ENCODE measurements at regions not wholly inside any gene's neighbourhood (a gene's known extent, or its start where the extent isn't known, plus 50 kb on each side); places are given as distances from the start of the nearest gene placed in this dataset.

DNA sequence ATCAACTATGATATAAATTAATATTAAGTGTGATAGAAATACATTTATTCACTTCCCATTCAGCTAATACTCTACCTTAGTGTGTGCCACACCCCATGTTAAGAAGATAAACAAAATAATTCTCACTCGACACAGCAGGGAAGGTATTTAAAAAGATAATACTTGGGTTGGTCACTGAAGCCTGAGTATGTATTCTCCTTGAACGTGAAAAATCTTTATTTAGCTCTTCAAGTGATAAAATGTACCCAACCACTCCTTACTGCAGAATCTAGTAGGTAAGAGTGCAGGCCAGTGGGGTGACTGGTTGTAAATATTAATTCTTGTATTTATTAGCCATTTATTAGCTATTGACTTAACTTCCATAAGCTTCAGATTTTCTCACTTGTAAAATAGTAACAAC lies 372.7 kb upstream of the THBS1 start:
- 56 to 60% methylated on average over 2 of the region's 2 CpGs for WGBS, 2 donors
- Histone ChIP-seq H3K9me3 (no peaks in the 10 kb centered on the region), H3K36me3 (no peaks in the 10 kb centered on the region), H3K27me3 (no peaks in the 10 kb centered on the region), H3K27ac (no peak overlapping the region), H3K4me3 (no peak overlapping the region), H3K4me1 (peaks cover 0 to 30% (median 0%) of the 10 kb centered on the region in 3 donors)
- intact Hi-C loops (cut with DNase I) = no loop called here
- DNase-seq = no peak
- TF ChIP-seq CTCF (IDR thresholded peaks at IDR 0.05) = no peak
- no peak for TF ChIP-seq POLR2A (IDR thresholded peaks at IDR 0.05)

- Histone ChIP-seq H3K36me3 (no peaks in the 10 kb centered on the region), H3K9me3 (no peaks in the 10 kb centered on the region), H3K27me3 (no peaks in the 10 kb centered on the region), H3K4me3 (no peak overlapping the region), H3K4me1 (peaks cover 0 to 25% (median 0%) of the 10 kb centered on the region in 3 donors), H3K27ac (no peak overlapping the region)
- no peak for TF ChIP-seq POLR2A (IDR thresholded peaks at IDR 0.05)
- TF ChIP-seq CTCF (IDR thresholded peaks at IDR 0.05) = no peak
- intact Hi-C loops (cut with DNase I) = no loop called here
- no peak for DNase-seq
- 91 to 96% methylated on average over 3 of the region's 3 CpGs for WGBS, 2 donors
These were observed 371.2 kb upstream of the THBS1 start for GRCh38 chr15:39209548-39210211.

- no peaks in the 10 kb centered on the region for H3K9me3 ChIP-seq
- intact Hi-C loops (cut with DNase I) = no loop called here
- H3K27me3 ChIP-seq = no peaks in the 10 kb centered on the region
- no peak for DNase-seq
- no peak for TF ChIP-seq CTCF (IDR thresholded peaks at IDR 0.05)
- no peak for TF ChIP-seq POLR2A (IDR thresholded peaks at IDR 0.05)
- no peak overlapping the region for H3K27ac ChIP-seq
- peaks cover 0 to 9% (median 0%) of the 10 kb centered on the region in 3 donors for H3K4me1 ChIP-seq
- H3K36me3 ChIP-seq = no peaks in the 10 kb centered on the region
- H3K4me3 ChIP-seq = no peak overlapping the region
- 55 to 71% methylated on average over 5 of the region's 5 CpGs for WGBS, 2 donors
These were observed 369.5 kb upstream of the THBS1 start for GRCh38 chr15:39211108-39211979.

GRCh38 chr15:39213385-39213840 lies 367.5 kb upstream of the THBS1 start:
- Histone ChIP-seq H3K4me3 (no peak overlapping the region), H3K27ac (peak overlapping the region in 1 of 4 donors; percentile 22)

More at GRCh38 chr15:39213385-39213840, 367.5 kb upstream of the THBS1 start:
- Histone ChIP-seq H3K9me3 (no peaks in the 10 kb centered on the region), H3K4me1 (peaks cover 0 to 9% (median 0%) of the 10 kb centered on the region in 3 donors), H3K36me3 (no peaks in the 10 kb centered on the region), H3K27me3 (no peaks in the 10 kb centered on the region)
- no peak for DNase-seq
- 46 to 66% methylated on average over 7 of the region's 7 CpGs for WGBS, 2 donors
- TF ChIP-seq POLR2A (IDR thresholded peaks at IDR 0.05) (no peak), CTCF (IDR thresholded peaks at IDR 0.05) (no peak)
- intact Hi-C loops (cut with DNase I) = no loop called here

Measured in esophagus squamous epithelium (tissue), 5 donors.